ENCODE measurements at regions not wholly inside any gene's neighbourhood (a gene's known extent, or its start where the extent isn't known, plus 50 kb on each side); places are given as distances from the start of the nearest gene placed in this dataset.

DNA sequence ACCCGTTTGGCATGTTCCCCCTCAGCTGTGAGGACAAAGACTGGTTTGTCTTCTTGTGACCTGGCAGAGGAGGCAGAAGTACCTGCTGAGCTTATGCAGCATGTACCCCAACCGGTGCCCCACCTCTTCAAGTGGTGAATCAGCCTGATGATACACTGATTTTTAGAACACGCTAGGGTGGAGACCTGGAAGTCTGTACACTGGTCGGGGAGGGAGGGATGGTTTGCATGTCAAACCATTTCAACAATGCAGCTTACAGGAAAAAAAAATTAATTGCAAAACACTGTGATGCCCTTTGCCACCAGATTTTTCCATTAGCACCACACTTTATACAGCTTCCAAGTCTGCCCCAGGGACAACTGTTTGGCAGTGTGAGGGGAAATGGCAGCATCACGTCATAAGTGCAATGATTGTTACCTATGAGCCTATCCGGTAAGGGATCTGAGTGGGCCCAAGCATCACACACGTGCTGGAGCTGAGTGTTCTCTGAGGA lies 155.1 kb upstream of the DMRT1 start:
- Histone ChIP-seq H3K36me3 (no peaks in the 10 kb centered on the region), H3K9me3 (no peaks in the 10 kb centered on the region), H3K27ac (peak overlapping the region; percentile 14 to 72 (median 44)), H3K4me1 (peaks cover 40 to 54% of the 10 kb centered on the region in 2 donors), H3K27me3 (no peaks in the 10 kb centered on the region), H3K4me3 (no peak overlapping the region)
- no peak for DNase-seq
- in situ Hi-C loops (cut with MboI; ENCODE audit: low sequenced_read_pairs in 4 of 4) (no loop called here), intact Hi-C loops (cut with DNase I; ENCODE audit: low total_unique reads) (no loop called here)
- TF ChIP-seq, protein P1, sequence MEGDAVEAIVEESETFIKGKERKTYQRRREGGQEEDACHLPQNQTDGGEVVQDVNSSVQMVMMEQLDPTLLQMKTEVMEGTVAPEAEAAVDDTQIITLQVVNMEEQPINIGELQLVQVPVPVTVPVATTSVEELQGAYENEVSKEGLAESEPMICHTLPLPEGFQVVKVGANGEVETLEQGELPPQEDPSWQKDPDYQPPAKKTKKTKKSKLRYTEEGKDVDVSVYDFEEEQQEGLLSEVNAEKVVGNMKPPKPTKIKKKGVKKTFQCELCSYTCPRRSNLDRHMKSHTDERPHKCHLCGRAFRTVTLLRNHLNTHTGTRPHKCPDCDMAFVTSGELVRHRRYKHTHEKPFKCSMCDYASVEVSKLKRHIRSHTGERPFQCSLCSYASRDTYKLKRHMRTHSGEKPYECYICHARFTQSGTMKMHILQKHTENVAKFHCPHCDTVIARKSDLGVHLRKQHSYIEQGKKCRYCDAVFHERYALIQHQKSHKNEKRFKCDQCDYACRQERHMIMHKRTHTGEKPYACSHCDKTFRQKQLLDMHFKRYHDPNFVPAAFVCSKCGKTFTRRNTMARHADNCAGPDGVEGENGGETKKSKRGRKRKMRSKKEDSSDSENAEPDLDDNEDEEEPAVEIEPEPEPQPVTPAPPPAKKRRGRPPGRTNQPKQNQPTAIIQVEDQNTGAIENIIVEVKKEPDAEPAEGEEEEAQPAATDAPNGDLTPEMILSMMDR (IDR thresholded peaks at IDR 0.05 in 4 of 5, conservative IDR thresholded peaks at IDR 0.05 in 1 of 5), result no peak
- TF ChIP-seq POLR2A (IDR thresholded peaks at IDR 0.05), result no peak
- peak; percentile 24 to 38 for ATAC-seq

GRCh38 chr9:687034-687785 lies 154.3 kb upstream of the DMRT1 start:
- ATAC-seq (no peak), DNase-seq (no peak)
- in situ Hi-C loops (cut with MboI; ENCODE audit: low sequenced_read_pairs in 4 of 4), result no loop called here
- TF ChIP-seq POLR2A (IDR thresholded peaks at IDR 0.05), result no peak
- TF ChIP-seq, protein P1 (IDR thresholded peaks at IDR 0.05 in 4 of 5, conservative IDR thresholded peaks at IDR 0.05 in 1 of 5), result no peak
- H3K27me3 ChIP-seq, result no peaks in the 10 kb centered on the region
- intact Hi-C loops (cut with DNase I; ENCODE audit: low total_unique reads), result no loop called here
- no peaks in the 10 kb centered on the region for H3K9me3 ChIP-seq
- no peaks in the 10 kb centered on the region for H3K36me3 ChIP-seq
- H3K4me3 ChIP-seq, result no peak overlapping the region
- H3K27ac ChIP-seq, result peak overlapping the region; percentile 14 to 72 (median 44)
- H3K4me1 ChIP-seq, result peaks cover 48 to 58% of the 10 kb centered on the region in 2 donors

GRCh38 chr9:687994-688393 lies 153.5 kb upstream of the DMRT1 start:
- peak overlapping the region in 2 of 4 donors; percentile 14 to 46 for H3K27ac ChIP-seq
- H3K4me3 ChIP-seq, result no peak overlapping the region
- H3K27me3 ChIP-seq, result no peaks in the 10 kb centered on the region
- no peaks in the 10 kb centered on the region for H3K9me3 ChIP-seq
- intact Hi-C loops (cut with DNase I; ENCODE audit: low total_unique reads) (no loop called here), in situ Hi-C loops (cut with MboI; ENCODE audit: low sequenced_read_pairs in 4 of 4) (no loop called here)
- no peaks in the 10 kb centered on the region for H3K36me3 ChIP-seq
- no peak for ATAC-seq
- peaks cover 56 to 64% of the 10 kb centered on the region in 2 donors for H3K4me1 ChIP-seq
- TF ChIP-seq POLR2A (IDR thresholded peaks at IDR 0.05), result no peak
- TF ChIP-seq, protein P1 (IDR thresholded peaks at IDR 0.05 in 4 of 5, conservative IDR thresholded peaks at IDR 0.05 in 1 of 5), result no peak
- no peak for DNase-seq

- H3K4me1 ChIP-seq, result peaks cover 62% of the 10 kb centered on the region in 2 donors
- H3K36me3 ChIP-seq, result no peaks in the 10 kb centered on the region
- no peaks in the 10 kb centered on the region for H3K27me3 ChIP-seq
- in situ Hi-C loops (cut with MboI; ENCODE audit: low sequenced_read_pairs in 4 of 4) (no loop called here), intact Hi-C loops (cut with DNase I; ENCODE audit: low total_unique reads) (loop anchor here (5.0 kb wide), 1 partner anchor 78 kb away; no protein-coding TSS in a partner anchor)
- peak overlapping the region in 2 of 4 donors; percentile 87 to 91 for H3K27ac ChIP-seq
- TF ChIP-seq, protein P1 (IDR thresholded peaks at IDR 0.05 in 4 of 5, conservative IDR thresholded peaks at IDR 0.05 in 1 of 5), result no peak
- TF ChIP-seq POLR2A (IDR thresholded peaks at IDR 0.05), result no peak
- DNase-seq (no peak), ATAC-seq (no peak)
- H3K4me3 ChIP-seq, result no peak overlapping the region
- no peaks in the 10 kb centered on the region for H3K9me3 ChIP-seq
These were observed 150.9 kb upstream of the DMRT1 start for GRCh38 chr9:690517-691111.
